Neural cell (in vitro differentiated cells): ENCODE measurements at regions not wholly inside any gene's neighbourhood (a gene's known extent, or its start where the extent isn't known, plus 50 kb on each side); places are given as distances from the start of the nearest gene placed in this dataset.

ENCODE experiments used
- H2AFZ ChIP-seq: fragments of 200-600, 300-800 bp; sonication (generic), shearing (Covaris generic); 2 replicates; pipeline ENCODE4 v1.6.0; 2014; ENCODE audit warnings: low read depth, mild to moderate bottlenecking, antibody characterized with exemption, low read length, moderate library complexity
- H3F3A ChIP-seq: fragments of 200-600 bp; shearing (Covaris generic); 2 replicates; pipeline ENCODE4 v1.6.1; 2016; ENCODE audit warnings: mild to moderate bottlenecking, moderate library complexity, mixed read lengths, antibody characterized with exemption, low read length; ENCODE audit not compliant: insufficient read depth, poor library complexity, severe bottlenecking
- H3K27ac ChIP-seq: fragments of 200-600, 300-800 bp; sonication (generic), shearing (Covaris generic); 2 replicates; pipeline ENCODE4 v1.5.1; 2014; ENCODE audit warnings: mild to moderate bottlenecking, low read length, moderate library complexity
- H3K27me3 ChIP-seq: fragments of 300-800, 200-600 bp; sonication (generic), shearing (Covaris generic); 2 replicates; pipeline ENCODE4 v1.6.0; 2014; ENCODE audit warnings: mild to moderate bottlenecking, low read depth, low read length, moderate library complexity; ENCODE audit not compliant: insufficient read depth
- H3K36me3 ChIP-seq: fragments of 300-800, 200-600 bp; sonication (generic), shearing (Covaris generic); 2 replicates; pipeline ENCODE4 v1.5.1; 2014; ENCODE audit warnings: mild to moderate bottlenecking, antibody characterized with exemption, low read length, moderate library complexity; ENCODE audit not compliant: insufficient read depth
- H3K4me2 ChIP-seq: fragments of 300-800, 200-600 bp; sonication (generic), shearing (Covaris generic); 2 replicates; pipeline ENCODE4 v1.6.0; 2014; ENCODE audit warnings: mild to moderate bottlenecking, low read length
- H3K4me3 ChIP-seq: fragments of 300-800, 200-600 bp; sonication (generic), shearing (Covaris generic); 2 replicates; pipeline ENCODE4 v1.5.1; 2014; ENCODE audit warnings: mild to moderate bottlenecking, low read length, moderate library complexity
- H3K79me2 ChIP-seq: fragments of 200-600 bp; shearing (Covaris generic); replicated peaks from 2 replicates; pipeline ENCODE4 v1.6.0; 2014; ENCODE audit warnings: mild to moderate bottlenecking, low read length, moderate library complexity; ENCODE audit not compliant: insufficient read depth
- H3K9ac ChIP-seq: fragments of 300-800, 200-600 bp; sonication (generic), shearing (Covaris generic); 2 replicates; pipeline ENCODE4 v1.6.1; 2016; ENCODE audit warnings: mild to moderate bottlenecking, low read length, mixed read lengths
- H3K9me2 ChIP-seq: fragments of 200-600 bp; shearing (Covaris generic); 2 replicates; pipeline ENCODE4 v1.6.1; 2016; ENCODE audit warnings: mild to moderate bottlenecking, low read length, mixed read lengths; ENCODE audit not compliant: insufficient read depth
- H3K9me3 ChIP-seq: fragments of 200-600, 300-800 bp; sonication (generic), shearing (Covaris generic); 2 replicates; pipeline ENCODE4 v1.6.1; 2016; ENCODE audit warnings: mild to moderate bottlenecking, mixed run types, low read length, moderate library complexity, mixed read lengths
- H4K20me1 ChIP-seq: fragments of 200-600 bp; shearing (Covaris generic); 2 replicates; pipeline ENCODE4 v1.6.1; 2016; ENCODE audit warnings: mild to moderate bottlenecking, mixed run types; ENCODE audit not compliant: insufficient read depth
- CTCF ChIP-seq: fragments of 450-650 bp; IDR thresholded peaks from 2 replicates; pipeline ENCODE4 v1.5.1; 2014; ENCODE audit warnings: antibody characterized with exemption, mild to moderate bottlenecking, moderate library complexity; ENCODE audit not compliant: poor library complexity, severe bottlenecking
- EP300 ChIP-seq: fragments of 450-650 bp; conservative IDR thresholded peaks from 2 replicates; pipeline ENCODE4 v1.6.1; 2014; ENCODE audit warnings: antibody characterized with exemption, mild to moderate bottlenecking, moderate library complexity; ENCODE audit not compliant: poor library complexity, severe bottlenecking
- EZH2 ChIP-seq: fragments of 200-600, 300-800 bp; shearing (Covaris generic), sonication (generic); IDR thresholded peaks from 2 replicates; pipeline ENCODE4 v1.6.1; 2014; ENCODE audit warnings: antibody characterized with exemption, low read length, borderline replicate concordance, mild to moderate bottlenecking; ENCODE audit not compliant: insufficient read depth, poor library complexity, severe bottlenecking
- MXI1 ChIP-seq: fragments of 450-650 bp; conservative IDR thresholded peaks from 2 replicates; pipeline ENCODE4 v1.6.1; 2014; ENCODE audit warnings: antibody characterized with exemption, mild to moderate bottlenecking; ENCODE audit not compliant: poor library complexity, severe bottlenecking
- POLR2AphosphoS5 ChIP-seq: IDR thresholded peaks from 2 replicates; pipeline ENCODE4 v1.6.1; 2012
- RAD21 ChIP-seq: fragments of 450-650 bp; conservative IDR thresholded peaks from 2 replicates; pipeline ENCODE4 v1.6.1; 2014; ENCODE audit warnings: antibody characterized with exemption, mild to moderate bottlenecking, moderate library complexity
- SMC3 ChIP-seq: fragments of 450-650 bp; conservative IDR thresholded peaks from 2 replicates; pipeline ENCODE4 v1.6.1; 2014; ENCODE audit warnings: antibody characterized with exemption, mild to moderate bottlenecking, moderate library complexity; ENCODE audit not compliant: poor library complexity
- TAF1 ChIP-seq: IDR thresholded peaks from 2 replicates; pipeline ENCODE4 v1.6.1; 2012; ENCODE audit warnings: low read depth
- TF ChIP-seq, protein P1 (sequence below): IDR thresholded peaks from 2 replicates; pipeline ENCODE4 v1.6.1; 2012; ENCODE audit warnings: borderline replicate concordance

DNA sequence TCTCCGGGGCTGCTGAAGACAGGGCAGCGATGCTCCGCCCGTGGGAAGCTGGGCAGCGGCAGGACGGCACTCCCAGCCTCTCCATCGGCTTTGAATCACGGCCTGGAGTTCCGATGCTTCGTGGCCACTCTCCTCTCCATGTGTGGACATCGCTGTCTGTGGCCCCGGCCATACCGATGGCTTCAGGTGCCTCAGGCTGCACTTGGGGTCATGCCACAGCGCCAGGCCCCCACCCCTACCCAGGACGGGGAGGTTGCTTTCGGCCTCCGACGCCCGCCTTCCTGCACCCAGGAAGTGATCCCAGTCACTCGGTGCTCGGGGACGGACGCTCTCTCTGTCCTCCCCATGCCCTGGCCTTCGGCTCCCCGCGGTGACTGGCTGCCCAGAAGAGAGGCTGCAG, 180.7 kb downstream of the BANP start:
- no peaks in the 10 kb centered on the region for H3F3A ChIP-seq
- H3K27me3 ChIP-seq = no peaks in the 10 kb centered on the region
- no peaks in the 10 kb centered on the region for H4K20me1 ChIP-seq
- no peaks in the 10 kb centered on the region for H3K9me3 ChIP-seq
- no peak overlapping the region for H3K27ac ChIP-seq
- H3K4me2 ChIP-seq = no peak overlapping the region
- TF ChIP-seq POLR2AphosphoS5 = no peak
- no peak for TF ChIP-seq EP300
- no peak for TF ChIP-seq TAF1
- no peak for TF ChIP-seq EZH2
- TF ChIP-seq MXI1 = no peak
- TF ChIP-seq SMC3 = no peak
- no peak for TF ChIP-seq CTCF
- TF ChIP-seq, protein P1, sequence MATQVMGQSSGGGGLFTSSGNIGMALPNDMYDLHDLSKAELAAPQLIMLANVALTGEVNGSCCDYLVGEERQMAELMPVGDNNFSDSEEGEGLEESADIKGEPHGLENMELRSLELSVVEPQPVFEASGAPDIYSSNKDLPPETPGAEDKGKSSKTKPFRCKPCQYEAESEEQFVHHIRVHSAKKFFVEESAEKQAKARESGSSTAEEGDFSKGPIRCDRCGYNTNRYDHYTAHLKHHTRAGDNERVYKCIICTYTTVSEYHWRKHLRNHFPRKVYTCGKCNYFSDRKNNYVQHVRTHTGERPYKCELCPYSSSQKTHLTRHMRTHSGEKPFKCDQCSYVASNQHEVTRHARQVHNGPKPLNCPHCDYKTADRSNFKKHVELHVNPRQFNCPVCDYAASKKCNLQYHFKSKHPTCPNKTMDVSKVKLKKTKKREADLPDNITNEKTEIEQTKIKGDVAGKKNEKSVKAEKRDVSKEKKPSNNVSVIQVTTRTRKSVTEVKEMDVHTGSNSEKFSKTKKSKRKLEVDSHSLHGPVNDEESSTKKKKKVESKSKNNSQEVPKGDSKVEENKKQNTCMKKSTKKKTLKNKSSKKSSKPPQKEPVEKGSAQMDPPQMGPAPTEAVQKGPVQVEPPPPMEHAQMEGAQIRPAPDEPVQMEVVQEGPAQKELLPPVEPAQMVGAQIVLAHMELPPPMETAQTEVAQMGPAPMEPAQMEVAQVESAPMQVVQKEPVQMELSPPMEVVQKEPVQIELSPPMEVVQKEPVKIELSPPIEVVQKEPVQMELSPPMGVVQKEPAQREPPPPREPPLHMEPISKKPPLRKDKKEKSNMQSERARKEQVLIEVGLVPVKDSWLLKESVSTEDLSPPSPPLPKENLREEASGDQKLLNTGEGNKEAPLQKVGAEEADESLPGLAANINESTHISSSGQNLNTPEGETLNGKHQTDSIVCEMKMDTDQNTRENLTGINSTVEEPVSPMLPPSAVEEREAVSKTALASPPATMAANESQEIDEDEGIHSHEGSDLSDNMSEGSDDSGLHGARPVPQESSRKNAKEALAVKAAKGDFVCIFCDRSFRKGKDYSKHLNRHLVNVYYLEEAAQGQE = no peak
- no peak for TF ChIP-seq RAD21
- no peak overlapping the region for H3K4me3 ChIP-seq
- H3K36me3 ChIP-seq = no peaks in the 10 kb centered on the region
- H2AFZ ChIP-seq = no peak overlapping the region
- no peak overlapping the region for H3K9ac ChIP-seq
- H3K79me2 ChIP-seq = no peaks in the 10 kb centered on the region
- H3K9me2 ChIP-seq = no peaks in the 10 kb centered on the region

GRCh38 chr16:88132836-88133506, 181.7 kb downstream of the BANP start:
- H2AFZ ChIP-seq = no peak overlapping the region
- H3K4me3 ChIP-seq = no peak overlapping the region
- no peaks in the 10 kb centered on the region for H3K9me2 ChIP-seq

More at GRCh38 chr16:88132836-88133506, 181.7 kb downstream of the BANP start:
- H3K27me3 ChIP-seq = no peaks in the 10 kb centered on the region
- no peak overlapping the region for H3K9ac ChIP-seq
- TF ChIP-seq TAF1 = no peak
- TF ChIP-seq MXI1 = no peak
- no peak for TF ChIP-seq EZH2
- TF ChIP-seq RAD21 = no peak
- no peak for TF ChIP-seq EP300
- no peak for TF ChIP-seq POLR2AphosphoS5
- TF ChIP-seq, protein P1 = no peak
- TF ChIP-seq CTCF = no peak
- no peak for TF ChIP-seq SMC3
- no peaks in the 10 kb centered on the region for H3K36me3 ChIP-seq
- no peaks in the 10 kb centered on the region for H3F3A ChIP-seq
- no peaks in the 10 kb centered on the region for H3K9me3 ChIP-seq
- H3K4me2 ChIP-seq = no peak overlapping the region
- no peak overlapping the region for H3K27ac ChIP-seq
- H4K20me1 ChIP-seq = no peaks in the 10 kb centered on the region
- no peaks in the 10 kb centered on the region for H3K79me2 ChIP-seq
